Germinal center (tissue), 1 donor: ENCODE measurements at regions not wholly inside any gene's neighbourhood (a gene's known extent, or its start where the extent isn't known, plus 50 kb on each side); places are given as distances from the start of the nearest gene placed in this dataset.

Experiments used
- DNase-seq: peaks from one replicate; pipeline ENCODE4 v3.0.0; 2012; ENCODE audit warnings: mixed read lengths, low spot score

GRCh38 chr17:55584055-55584685 lies 72.9 kb upstream of the SMIM36 start:
- no peak for DNase-seq

- DNase-seq, result no peak
These were observed 71.6 kb upstream of the SMIM36 start for GRCh38 chr17:55582897-55583296.

DNA sequence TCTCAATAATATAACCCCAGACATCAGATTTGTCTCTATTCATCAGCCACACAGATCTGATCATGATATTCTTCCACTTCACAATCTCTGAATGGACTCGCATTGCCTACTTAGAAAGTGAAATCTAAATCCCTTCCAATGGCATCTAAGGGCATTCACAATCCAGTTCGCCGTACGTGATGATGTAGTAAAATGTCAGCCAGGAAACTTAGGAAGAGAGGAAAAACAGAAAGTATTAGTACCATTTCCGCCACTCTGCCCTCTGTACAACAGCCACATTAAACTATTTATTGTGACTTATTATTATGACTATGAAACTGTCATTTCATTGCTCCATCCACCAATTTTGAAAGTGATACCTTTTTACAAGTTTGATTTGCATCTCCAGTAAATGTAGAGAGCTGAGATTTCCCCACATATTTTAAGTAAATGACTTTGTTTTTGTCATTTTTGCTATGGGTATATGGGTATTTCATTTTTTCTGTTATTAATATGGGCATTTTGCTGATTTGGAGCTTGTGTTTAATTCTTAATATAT lies 69.4 kb upstream of the SMIM36 start:
- peak; percentile 8 for DNase-seq

- DNase-seq, result peak; percentile 19
These were observed 66.4 kb upstream of the SMIM36 start for GRCh38 chr17:55577687-55578086.

- peak; percentile 31 for DNase-seq
These were observed 65.8 kb upstream of the SMIM36 start for GRCh38 chr17:55576996-55577586.

- peak; percentile 63 for DNase-seq
These were observed 65.2 kb upstream of the SMIM36 start for GRCh38 chr17:55576237-55576995.

GRCh38 chr17:55575058-55575636 lies 63.9 kb upstream of the SMIM36 start:
- no peak for DNase-seq

DNA sequence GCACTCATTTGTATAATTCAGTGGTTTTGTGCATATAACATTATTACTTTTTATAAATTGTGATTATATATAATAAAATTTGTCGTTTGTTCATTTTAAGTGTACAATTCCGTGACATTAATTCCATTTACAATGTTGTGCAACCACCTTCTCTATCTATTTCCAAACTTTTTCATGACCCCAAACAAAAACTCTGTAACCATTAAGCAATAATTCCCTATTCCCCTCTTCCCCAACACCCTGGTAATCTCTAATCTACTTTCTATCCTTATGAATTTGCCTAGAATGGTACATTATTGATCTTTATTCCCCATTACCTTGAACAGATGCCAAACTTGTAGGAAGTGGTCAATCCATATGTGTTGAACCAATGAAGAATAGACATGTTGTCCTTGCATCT lies 61.3 kb upstream of the SMIM36 start:
- no peak for DNase-seq

DNA sequence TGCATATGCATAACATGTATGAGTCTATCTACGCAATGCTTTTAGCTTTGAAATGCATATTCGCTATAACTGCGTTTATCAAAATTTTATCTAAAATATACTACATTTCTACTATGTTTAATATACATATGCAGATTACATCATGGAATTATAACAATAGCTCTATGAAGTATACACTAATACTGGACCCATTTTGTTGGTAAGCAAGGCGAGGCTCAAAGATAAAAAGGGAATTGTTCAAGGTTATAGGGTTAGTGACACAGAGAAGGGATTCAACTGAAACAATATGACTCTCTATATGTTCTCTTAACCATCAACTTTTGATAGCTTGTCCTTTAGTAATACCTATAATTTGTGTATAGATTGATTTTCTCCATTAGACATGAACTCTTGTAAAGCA lies 60.9 kb upstream of the SMIM36 start:
- DNase-seq, result no peak

- DNase-seq, result no peak
These were observed 59.8 kb upstream of the SMIM36 start for GRCh38 chr17:55571095-55571494.

DNA sequence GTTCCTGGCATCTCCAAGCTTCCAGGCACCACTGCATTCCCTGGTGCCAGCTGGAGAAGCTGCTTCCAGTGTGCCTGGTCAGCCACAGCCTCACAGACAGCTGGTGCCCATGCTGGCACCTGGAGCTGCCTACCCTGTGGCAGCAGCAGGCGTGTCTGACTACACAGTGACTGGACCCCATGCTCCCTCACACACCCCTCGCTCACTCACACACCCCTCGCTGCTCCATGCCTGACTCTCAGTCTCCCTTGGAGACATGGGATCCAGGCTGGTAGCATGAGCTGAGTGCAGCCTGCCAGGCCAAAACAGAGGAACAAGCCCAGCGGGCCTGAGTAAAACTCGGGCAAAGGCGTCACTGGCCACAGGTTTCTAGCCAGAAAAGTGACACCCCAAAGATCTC lies 59.1 kb upstream of the SMIM36 start:
- no peak for DNase-seq

- DNase-seq, result no peak
These were observed 56.3 kb upstream of the SMIM36 start for GRCh38 chr17:55567240-55568214.

DNA sequence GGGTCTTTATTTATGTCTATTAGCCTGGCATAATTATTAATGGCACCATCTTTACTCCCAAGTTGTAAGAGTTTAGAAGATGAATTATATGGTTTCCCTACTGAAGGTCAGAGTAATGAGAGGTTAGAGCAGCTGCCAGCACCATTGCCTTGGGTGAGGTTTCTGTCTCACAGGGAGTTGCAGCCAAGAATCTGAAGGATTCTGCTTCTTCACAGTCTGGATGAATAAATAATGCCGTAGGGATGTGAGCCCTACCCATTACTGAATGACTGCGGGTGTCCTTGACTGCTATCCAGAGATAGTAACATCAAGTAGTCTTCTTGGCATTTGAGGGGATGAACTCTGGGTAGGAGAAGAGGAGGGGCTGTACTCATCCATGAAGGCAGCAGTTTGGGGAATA lies 52.8 kb upstream of the SMIM36 start:
- DNase-seq, result no peak

GRCh38 chr17:55563363-55563762 lies 52.1 kb upstream of the SMIM36 start:
- DNase-seq, result no peak

DNA sequence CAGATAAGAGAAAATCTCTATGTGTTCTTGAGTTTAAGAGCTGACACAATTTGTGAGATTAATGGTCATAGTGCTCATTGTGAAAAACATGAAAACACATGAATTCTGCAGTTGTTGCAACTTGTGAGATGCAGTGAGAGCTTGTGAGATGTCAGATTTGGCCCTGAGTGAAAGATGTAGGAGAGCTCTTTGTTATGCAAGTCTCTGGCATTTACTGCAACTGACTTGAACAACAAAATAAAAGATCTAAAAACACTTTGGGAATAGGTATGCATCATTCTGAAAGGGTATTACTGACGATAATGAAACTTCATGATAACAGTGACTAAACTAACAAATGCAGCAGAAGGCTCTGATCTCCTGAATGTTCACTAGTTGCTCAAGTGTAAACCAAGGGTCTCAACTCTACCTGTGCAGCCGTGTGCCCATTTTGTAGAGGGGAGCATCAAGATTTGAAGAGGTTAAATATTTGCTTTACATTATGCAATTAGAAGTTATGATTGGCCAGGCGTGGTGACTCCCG lies 50.8 kb upstream of the SMIM36 start:
- no peak for DNase-seq

- no peak for DNase-seq
These were observed 50.2 kb upstream of the SMIM36 start for GRCh38 chr17:55561316-55561972.
